HG03196 (cell line): ENCODE measurements at regions not wholly inside any gene's neighbourhood (a gene's known extent, or its start where the extent isn't known, plus 50 kb on each side); places are given as distances from the start of the nearest gene placed in this dataset.
"Not testable (repeated sequence)": the region's sequence is repeated elsewhere in the genome, so short reads cannot be mapped to it uniquely, and the experiment has no call there.

Source experiments
- ATAC-seq: cut with Tn5 transposase; IDR thresholded peaks from one replicate; pipeline ENCODE4 v1.9.1; 2021; ENCODE audit not compliant: unreplicated experiment

GRCh38 chr1:148279002-148279542 is 127.0 kb upstream of the NBPF11 start:
- ATAC-seq = not testable (repeated sequence)

DNA sequence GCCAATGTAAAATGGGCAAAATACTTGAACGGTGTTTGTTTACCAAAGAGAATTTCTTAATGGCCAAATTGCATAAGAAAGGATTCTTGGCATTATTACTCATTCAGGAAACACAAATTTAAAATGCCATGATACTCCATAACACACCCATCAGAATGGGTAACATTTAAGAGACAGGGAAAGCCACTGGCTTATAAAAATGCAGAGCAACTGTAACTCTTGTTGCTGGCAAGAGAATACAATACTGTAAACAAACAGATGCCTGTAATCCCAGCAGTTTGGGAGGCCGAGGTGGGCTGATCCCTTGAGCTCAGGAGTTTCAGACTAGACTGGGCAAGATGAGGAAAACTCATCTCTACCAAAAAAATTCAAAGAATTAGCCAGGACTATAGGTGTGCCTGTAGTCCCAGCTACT is 125.8 kb upstream of the NBPF11 start:
- ATAC-seq = not testable (repeated sequence)

DNA sequence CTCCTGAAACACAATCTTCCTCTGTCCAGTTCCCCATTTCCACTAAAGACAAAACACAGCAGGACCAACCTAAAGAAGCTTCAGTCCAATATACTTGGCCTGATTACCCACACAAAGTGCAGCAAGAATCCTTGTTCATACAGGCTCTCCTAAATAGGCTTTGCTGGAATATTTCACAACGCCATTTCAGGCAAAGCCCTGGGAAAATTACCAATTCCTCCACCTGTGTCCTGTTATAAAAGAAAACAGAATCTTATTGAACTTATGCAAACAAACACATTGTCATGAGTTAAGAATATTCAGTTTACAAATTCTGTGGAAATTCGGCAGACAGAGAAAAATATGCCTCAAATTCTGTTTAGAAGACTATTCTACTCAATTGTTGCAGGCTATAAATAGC is 115.0 kb upstream of the NBPF11 start:
- ATAC-seq = not testable (repeated sequence)

GRCh38 chr1:148264374-148265276 is 112.5 kb upstream of the NBPF11 start:
- no peak for ATAC-seq

GRCh38 chr1:148263906-148264255 is 111.8 kb upstream of the NBPF11 start:
- ATAC-seq = no peak

- ATAC-seq = no peak
Measured at GRCh38 chr1:148263128-148263905, 111.2 kb upstream of the NBPF11 start.

- ATAC-seq = not testable (repeated sequence)
Measured at GRCh38 chr1:148261684-148262083, 109.6 kb upstream of the NBPF11 start.

GRCh38 chr1:148257886-148258285 is 105.8 kb upstream of the NBPF11 start:
- not testable (repeated sequence) for ATAC-seq

DNA sequence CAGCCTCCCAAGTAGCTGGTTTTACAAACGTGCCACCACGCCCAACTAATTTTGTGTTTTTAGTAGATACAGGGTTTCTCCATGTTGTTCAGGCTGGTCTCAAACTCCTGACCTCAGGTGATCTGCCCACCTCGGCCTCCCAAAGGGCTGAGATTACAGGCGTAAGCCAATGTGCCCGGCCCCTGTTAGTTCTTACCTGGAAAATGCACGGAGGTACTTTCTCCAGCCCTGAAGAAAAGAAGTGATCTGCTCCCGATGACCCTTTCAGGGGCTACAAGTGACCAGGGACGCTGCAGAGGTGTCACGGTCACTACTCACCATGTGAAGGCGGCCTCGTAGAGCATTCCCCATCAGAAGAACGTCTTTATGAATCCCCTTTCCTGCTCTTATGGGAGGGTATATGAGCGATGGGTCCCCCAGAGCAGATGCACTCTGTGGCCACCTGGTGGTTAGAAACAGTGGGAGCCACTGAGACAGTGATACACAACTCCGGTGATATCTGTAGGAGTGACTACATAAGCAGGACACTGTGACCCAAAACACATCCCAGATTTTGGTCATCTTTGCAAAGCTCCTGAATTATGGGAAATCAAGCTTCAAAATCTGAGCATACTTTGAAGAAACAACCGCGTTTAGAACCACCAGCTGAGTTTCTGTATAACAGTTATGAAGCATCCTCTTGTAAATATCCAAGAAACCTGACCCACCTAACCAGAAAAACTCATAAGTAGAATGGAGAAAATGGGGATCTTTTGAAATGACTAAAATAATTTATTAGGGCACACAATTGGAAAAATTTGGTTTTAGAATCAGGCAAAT is 102.7 kb upstream of the NBPF11 start:
- ATAC-seq = not testable (repeated sequence)

DNA sequence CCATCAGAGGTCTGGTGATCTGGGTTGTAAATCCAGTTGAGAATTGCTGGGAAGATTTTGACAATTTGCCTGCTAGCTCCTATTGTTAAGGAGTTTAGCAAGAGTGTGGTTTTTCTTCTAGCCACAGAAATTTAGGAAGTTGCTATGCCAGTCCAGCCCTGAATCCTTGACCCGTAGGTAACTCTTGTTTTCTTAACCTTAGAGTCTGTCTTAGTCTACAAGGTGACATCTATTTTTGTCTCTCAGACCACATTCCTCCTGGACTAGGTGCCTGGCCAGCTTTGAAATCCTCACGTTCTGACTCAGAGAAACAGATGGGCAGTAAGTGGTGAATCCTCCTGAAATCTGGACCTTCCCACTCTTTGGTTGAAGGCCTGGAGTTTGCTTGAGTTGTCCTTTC is 101.7 kb upstream of the NBPF11 start:
- ATAC-seq = not testable (repeated sequence)

GRCh38 chr1:148248798-148249197 is 96.7 kb upstream of the NBPF11 start:
- not testable (repeated sequence) for ATAC-seq

DNA sequence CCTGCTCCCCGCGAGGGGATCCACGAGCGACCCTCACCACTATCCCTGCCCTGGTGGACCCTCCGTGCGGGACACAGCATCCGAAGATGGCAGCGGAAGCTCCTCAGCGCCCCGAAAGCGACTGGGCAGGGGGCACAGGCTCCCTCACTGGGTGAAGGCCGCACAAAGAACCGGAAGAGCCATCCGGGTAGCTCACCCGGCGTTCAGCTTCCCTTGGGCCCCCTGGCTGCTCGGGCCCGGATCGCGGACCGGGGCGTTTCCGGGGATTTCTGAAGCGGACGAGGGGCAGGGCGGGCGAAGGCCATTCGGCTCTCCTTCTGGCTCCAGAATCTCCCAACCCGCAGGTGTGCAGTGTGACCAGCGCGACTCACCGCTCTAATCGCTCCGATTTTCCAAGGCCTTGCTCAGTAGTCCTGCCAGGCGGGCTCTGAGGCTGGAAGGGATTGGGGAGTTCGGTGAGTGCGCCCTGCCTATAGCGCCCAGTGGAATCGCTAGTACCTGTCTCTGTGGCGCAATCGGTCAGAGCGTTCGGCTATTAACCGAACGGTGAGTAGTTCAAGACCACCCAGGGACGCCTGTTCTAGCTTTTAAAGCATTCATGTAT is 94.3 kb upstream of the NBPF11 start:
- ATAC-seq = not testable (repeated sequence)

DNA sequence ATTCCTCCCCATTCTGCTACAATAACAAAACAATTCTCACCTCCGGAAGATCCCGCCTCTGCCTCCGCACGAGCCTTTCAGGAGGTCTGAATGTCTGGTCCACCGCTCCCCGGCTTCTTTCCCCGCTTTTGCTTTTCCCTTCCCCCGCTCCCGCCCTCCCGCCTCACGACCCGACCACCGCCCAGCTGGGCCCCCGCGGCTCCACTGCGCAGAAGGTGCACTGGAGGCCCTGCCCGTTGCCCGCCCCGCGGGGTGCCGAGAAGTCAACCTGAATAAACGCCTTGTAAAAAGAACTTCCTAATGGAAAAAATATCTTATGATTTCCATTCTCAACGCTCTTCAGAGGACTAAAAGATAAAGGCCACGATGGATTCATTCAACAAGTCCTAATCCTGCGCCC is 93.8 kb upstream of the NBPF11 start:
- not testable (repeated sequence) for ATAC-seq

- not testable (repeated sequence) for ATAC-seq
Measured at GRCh38 chr1:148245443-148245842, 93.4 kb upstream of the NBPF11 start.

DNA sequence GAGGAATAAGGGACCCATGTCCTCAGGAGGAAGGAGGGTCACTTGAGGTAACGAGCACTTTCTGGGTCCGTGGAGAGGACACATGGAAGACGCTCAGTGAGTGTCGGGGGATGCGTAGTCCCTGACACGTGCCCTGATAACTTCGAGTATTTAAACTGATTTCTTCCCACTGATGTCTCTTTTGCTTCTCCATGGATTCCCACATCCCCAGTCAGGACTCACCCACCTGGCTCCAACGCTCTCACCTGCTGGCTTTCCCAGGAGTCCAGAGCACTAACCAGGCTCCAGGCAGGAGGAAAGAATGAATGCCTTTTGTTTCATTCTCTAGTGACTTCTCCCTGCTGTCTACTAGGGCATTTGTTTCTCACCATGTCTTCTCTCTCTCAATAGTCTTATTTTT is 81.2 kb upstream of the NBPF11 start:
- not testable (repeated sequence) for ATAC-seq

DNA sequence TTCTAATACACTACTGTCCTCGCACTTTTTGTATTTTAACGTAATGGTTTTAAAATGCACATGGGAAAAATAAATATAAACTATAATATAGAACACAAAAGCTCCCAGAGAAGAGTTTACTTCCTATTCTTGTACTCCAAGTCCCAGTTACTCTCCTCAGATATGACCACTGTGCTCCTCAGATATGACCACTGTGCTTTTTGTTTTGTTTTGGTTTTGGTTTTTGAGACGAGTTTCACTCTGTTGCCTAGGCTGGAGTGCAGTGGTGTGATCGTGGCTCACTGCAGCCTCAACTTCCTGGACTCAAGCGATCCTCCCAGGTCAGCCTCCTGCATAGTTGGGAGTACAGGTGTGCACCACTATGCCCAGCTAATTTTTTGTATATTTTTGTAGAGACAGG is 76.8 kb upstream of the NBPF11 start:
- not testable (repeated sequence) for ATAC-seq

DNA sequence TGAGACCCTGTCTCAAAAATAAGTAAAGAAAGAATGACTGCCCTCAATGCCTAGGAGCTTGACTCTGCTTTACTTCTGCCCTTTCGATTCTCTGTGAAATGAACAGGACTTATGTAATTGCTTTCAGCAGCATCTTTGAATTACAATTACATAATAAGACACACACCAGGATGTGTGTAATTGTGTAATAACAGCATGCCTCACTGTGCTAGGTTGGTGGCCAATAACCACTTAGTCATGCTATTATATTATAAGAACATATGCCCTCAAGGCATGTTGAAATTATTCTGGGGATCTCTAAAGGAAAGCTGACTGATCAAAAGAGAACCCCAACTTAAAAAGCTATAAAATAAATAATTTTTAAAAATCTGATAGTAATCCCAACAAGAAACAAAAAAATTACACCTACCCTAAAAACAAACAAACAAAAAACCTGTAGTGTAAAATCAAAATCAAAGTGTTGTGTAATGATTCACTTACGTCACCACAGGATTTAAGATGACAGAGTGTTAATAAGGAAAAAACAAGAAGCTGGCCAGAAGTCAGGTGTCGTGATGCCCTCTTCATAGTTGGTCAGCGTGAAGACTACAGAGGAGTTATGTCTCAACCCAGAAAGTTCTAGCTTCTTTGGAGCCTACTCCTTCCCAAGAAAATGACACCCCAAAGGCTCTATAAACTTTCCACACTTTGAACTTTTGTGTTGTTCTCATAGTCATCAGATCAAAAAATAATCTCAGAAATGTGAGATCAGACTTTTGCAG is 70.5 kb upstream of the NBPF11 start:
- not testable (repeated sequence) for ATAC-seq

DNA sequence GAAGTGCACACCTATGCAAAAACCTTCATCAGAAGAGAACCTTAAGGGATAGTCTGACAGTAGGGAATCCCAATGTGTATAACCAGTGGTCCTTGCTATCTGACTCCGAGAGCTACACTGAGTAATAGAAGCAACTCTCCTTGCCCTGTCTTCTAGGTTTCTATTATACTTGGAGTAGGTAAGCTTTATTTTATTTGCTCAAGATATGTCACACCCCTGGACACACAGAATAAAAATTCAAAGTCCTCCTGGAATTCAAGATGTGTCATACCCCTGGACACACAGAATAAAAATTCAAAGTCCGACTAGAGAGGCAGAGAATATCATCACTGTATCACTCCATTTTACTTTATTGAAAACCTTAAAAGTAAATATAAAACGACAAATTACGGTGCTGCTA is 69.5 kb upstream of the NBPF11 start:
- not testable (repeated sequence) for ATAC-seq

DNA sequence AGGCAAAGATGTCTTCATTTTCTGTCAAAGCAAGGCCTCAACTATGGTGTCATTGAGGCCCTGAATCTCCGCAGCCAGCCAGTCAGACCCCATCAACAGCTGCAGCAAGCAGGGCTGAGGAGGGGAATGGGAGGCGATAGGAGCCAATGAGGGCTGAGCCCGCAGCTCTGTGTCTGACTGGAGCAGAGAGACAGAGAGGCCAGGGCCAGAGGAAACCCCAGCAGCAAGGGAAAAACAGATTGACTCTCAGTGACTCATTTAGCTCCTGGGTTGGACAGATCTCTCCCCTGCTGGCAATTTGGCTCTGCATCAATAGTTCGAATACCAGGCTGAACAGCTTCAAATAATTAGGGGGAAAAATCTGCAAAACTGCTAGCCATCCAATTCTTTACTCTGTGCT is 67.1 kb upstream of the NBPF11 start:
- ATAC-seq = not testable (repeated sequence)

- not testable (repeated sequence) for ATAC-seq
Measured at GRCh38 chr1:148211191-148211590, 59.1 kb upstream of the NBPF11 start.
